ENCODE measurements at regions not wholly inside any gene's neighbourhood (a gene's known extent, or its start where the extent isn't known, plus 50 kb on each side); places are given as distances from the start of the nearest gene placed in this dataset.
A peak's percentile ranks its signal among the peaks of the same experiment; 100 is the strongest.

DNA sequence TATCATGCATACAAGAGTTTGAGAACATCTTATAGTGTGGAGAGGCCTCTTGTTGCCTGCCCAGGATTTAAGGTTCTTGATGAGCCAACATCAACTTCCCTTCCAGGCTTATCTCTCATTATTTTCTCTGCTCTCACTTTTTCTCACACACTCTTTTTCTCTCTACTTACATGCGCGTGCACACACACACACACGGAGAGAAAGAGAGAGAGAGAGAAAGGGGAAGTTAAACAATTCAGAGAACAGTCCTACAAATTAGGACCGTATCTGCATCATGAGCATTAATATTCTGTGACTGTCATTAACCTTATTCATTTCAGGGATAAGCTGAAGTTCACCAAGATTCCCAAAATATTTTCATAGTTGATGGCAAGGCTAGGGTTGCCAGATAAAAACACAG, 269.0 kb downstream of the ZNF621 start:
- ATAC-seq (no peak), DNase-seq (no peak)
- TF ChIP-seq, protein P1, sequence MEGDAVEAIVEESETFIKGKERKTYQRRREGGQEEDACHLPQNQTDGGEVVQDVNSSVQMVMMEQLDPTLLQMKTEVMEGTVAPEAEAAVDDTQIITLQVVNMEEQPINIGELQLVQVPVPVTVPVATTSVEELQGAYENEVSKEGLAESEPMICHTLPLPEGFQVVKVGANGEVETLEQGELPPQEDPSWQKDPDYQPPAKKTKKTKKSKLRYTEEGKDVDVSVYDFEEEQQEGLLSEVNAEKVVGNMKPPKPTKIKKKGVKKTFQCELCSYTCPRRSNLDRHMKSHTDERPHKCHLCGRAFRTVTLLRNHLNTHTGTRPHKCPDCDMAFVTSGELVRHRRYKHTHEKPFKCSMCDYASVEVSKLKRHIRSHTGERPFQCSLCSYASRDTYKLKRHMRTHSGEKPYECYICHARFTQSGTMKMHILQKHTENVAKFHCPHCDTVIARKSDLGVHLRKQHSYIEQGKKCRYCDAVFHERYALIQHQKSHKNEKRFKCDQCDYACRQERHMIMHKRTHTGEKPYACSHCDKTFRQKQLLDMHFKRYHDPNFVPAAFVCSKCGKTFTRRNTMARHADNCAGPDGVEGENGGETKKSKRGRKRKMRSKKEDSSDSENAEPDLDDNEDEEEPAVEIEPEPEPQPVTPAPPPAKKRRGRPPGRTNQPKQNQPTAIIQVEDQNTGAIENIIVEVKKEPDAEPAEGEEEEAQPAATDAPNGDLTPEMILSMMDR (IDR thresholded peaks at IDR 0.05): no peak
- Histone ChIP-seq H3K4me3 (no peak overlapping the region), H3K9me3 (no peaks in the 10 kb centered on the region), H3K27me3 (no peaks in the 10 kb centered on the region), H3K4me1 (no peaks in the 10 kb centered on the region), H3K36me3 (no peaks in the 10 kb centered on the region), H3K27ac (no peak overlapping the region)
- intact Hi-C loops (cut with DNase I): no loop called here

DNA sequence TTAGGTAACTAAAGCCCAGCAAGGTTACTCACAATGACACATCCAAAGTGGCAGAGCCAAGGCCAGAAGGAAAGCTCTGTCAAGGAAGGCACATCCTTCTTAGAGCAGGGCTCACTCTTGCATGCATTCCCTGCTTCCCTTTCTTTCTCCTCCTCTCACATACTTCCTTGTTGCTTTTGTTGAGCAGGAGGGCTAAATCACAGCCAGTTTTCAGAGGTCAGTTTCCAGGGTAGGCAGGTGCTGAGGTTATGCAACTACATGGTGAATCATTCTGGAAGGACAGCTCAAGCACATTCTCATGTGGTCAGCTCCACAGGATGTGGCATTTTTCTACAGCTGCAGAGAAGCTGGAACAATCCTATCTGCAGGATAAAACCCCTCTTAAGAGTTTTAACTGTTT, 275.6 kb downstream of the ZNF621 start:
- intact Hi-C loops (cut with DNase I): no loop called here
- peaks cover 7 to 11% of the 10 kb centered on the region in 2 donors for H3K4me1 ChIP-seq
- ATAC-seq: peak; percentile 97
- H3K4me3 ChIP-seq: no peak overlapping the region
- no peaks in the 10 kb centered on the region for H3K36me3 ChIP-seq
- no peak overlapping the region for H3K27ac ChIP-seq
- peaks cover 0 to 3% of the 10 kb centered on the region in 2 donors for H3K9me3 ChIP-seq
- no peaks in the 10 kb centered on the region for H3K27me3 ChIP-seq
- TF ChIP-seq, protein P1 (IDR thresholded peaks at IDR 0.05): no peak
- peak in 1 of 4 donors; percentile 44 for DNase-seq

DNA sequence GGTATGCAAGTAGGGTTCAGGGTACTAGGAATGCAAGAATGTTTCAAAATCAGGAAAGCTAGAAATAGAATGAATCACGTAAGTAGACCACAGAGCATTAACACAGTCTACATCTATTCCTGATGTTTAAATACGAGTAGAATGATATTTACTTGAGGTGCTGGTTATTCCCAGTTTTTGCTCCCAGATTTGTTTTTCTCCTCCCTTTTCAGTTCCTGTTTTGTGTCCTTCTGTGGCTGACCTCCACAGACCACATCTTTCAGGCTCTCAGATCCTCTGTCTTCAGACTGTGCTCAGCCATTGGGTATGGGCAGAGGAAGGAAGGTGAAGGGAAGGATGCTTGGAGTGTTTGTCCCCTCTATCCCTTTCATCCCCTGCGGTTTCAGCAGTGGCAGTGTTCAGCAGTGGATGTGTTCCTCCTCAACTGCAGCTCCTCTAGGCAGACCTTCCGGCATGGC, 276.6 kb downstream of the ZNF621 start:
- ATAC-seq (no peak), DNase-seq (no peak)
- Histone ChIP-seq H3K27ac (no peak overlapping the region), H3K4me1 (peaks cover 7 to 11% of the 10 kb centered on the region in 2 donors), H3K27me3 (no peaks in the 10 kb centered on the region), H3K4me3 (no peak overlapping the region), H3K36me3 (no peaks in the 10 kb centered on the region), H3K9me3 (peaks cover 0 to 3% of the 10 kb centered on the region in 2 donors)
- intact Hi-C loops (cut with DNase I): no loop called here
- TF ChIP-seq, protein P1 (IDR thresholded peaks at IDR 0.05): no peak

DNA sequence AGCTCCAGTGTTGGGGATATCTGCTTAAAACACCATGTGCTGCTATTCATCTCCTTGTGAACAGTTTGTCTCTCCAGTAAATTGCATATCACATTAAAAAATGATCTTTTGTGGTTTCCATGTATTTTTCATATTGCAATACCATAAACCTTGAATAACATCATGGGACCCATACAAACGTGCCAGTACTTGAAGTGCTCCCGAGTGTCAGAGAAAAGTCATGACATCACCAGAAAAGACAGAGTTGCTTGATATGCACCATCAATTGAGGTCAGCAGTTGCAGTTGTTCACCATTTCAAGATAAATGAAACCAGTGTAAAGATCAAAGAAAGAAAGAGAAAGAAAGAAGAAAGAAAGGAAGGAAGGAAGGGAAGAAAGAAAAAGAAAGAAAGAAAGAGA, 278.6 kb downstream of the ZNF621 start:
- DNase-seq: no peak
- Histone ChIP-seq H3K9me3 (peaks cover 0 to 3% of the 10 kb centered on the region in 2 donors), H3K27me3 (no peaks in the 10 kb centered on the region), H3K4me1 (peaks cover 7 to 11% of the 10 kb centered on the region in 2 donors), H3K27ac (no peak overlapping the region), H3K36me3 (no peaks in the 10 kb centered on the region), H3K4me3 (no peak overlapping the region)
- intact Hi-C loops (cut with DNase I): no loop called here
- TF ChIP-seq, protein P1 (IDR thresholded peaks at IDR 0.05): no peak
- no peak for ATAC-seq

- no peak overlapping the region for H3K27ac ChIP-seq
- H3K9me3 ChIP-seq: peaks cover 0 to 14% of the 10 kb centered on the region in 2 donors
- TF ChIP-seq, protein P1 (IDR thresholded peaks at IDR 0.05): no peak
- DNase-seq: no peak
- intact Hi-C loops (cut with DNase I): no loop called here
- H3K4me1 ChIP-seq: peaks cover 3 to 4% of the 10 kb centered on the region in 2 donors
- no peak for ATAC-seq
- H3K27me3 ChIP-seq: no peaks in the 10 kb centered on the region
- no peak overlapping the region for H3K4me3 ChIP-seq
- H3K36me3 ChIP-seq: no peaks in the 10 kb centered on the region
These were observed 280.7 kb downstream of the ZNF621 start for GRCh38 chr3:40805456-40805855.

Measured in left lung (tissue), 4 donors.